H1 (cell line): ENCODE measurements at regions not wholly inside any gene's neighbourhood (a gene's known extent, or its start where the extent isn't known, plus 50 kb on each side); places are given as distances from the start of the nearest gene placed in this dataset.

ENCODE experiments used
- BRCA1 ChIP-seq: IDR thresholded peaks from 2 replicates; pipeline ENCODE4 v1.6.1; 2012; ENCODE audit warnings: low read depth, low read length, improper control_type of control experiment
- EP300 ChIP-seq, 2 experiments: IDR thresholded peaks; 1 replicate in 1 of 2; 2 replicates in 1 of 2; pipeline ENCODE4 v1.6.1; 2011 to 2012; ENCODE audit warnings: low read depth in 2 of 2, low read length in 2 of 2, mild to moderate bottlenecking in 2 of 2, borderline replicate concordance in 1 of 2, inconsistent platforms in 1 of 2, moderate library complexity in 1 of 2
- RBBP5 ChIP-seq: IDR thresholded peaks from 2 replicates; pipeline ENCODE4 v1.7.1; 2012; ENCODE audit warnings: low read depth, mild to moderate bottlenecking, inconsistent platforms, low read length, moderate library complexity, borderline replicate concordance
- TEAD4 ChIP-seq: IDR thresholded peaks from 2 replicates; pipeline ENCODE4 v1.6.1; 2012; ENCODE audit warnings: low read depth, low read length, inconsistent platforms, mixed read lengths
- TF ChIP-seq, protein P1 (sequence below): fragments of 300-600 bp; sonication (generic); IDR thresholded peaks from 2 replicates; pipeline ENCODE4 v1.7.1; 2012; ENCODE audit warnings: low read length, moderate library complexity, mild to moderate bottlenecking, inconsistent platforms; ENCODE audit not compliant: insufficient replicate concordance
- TF ChIP-seq, protein P2 (sequence below): IDR thresholded peaks from 2 replicates; pipeline ENCODE4 v1.6.1; 2012; ENCODE audit warnings: inconsistent platforms

DNA sequence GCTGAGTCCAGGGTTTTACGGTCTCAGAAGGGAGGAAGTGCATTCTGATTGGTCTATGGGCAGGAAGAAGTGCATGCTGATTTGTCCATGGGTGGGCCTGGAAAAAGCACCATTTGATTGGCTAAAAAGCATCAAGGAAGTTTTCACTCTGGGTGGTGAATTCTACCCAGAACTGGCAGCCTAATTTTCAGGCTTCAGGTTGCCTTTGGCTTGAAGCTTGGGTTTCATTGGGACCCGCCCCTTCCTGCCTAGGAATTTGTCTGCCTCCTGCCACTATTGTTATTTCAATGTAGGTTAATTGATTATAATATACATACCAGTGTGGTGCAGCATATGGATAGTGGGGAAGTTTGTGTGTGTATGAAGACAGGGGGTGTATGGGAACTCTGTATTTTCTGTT lies 1355.9 kb downstream of the SI start (continued):
- TF ChIP-seq, protein P1, sequence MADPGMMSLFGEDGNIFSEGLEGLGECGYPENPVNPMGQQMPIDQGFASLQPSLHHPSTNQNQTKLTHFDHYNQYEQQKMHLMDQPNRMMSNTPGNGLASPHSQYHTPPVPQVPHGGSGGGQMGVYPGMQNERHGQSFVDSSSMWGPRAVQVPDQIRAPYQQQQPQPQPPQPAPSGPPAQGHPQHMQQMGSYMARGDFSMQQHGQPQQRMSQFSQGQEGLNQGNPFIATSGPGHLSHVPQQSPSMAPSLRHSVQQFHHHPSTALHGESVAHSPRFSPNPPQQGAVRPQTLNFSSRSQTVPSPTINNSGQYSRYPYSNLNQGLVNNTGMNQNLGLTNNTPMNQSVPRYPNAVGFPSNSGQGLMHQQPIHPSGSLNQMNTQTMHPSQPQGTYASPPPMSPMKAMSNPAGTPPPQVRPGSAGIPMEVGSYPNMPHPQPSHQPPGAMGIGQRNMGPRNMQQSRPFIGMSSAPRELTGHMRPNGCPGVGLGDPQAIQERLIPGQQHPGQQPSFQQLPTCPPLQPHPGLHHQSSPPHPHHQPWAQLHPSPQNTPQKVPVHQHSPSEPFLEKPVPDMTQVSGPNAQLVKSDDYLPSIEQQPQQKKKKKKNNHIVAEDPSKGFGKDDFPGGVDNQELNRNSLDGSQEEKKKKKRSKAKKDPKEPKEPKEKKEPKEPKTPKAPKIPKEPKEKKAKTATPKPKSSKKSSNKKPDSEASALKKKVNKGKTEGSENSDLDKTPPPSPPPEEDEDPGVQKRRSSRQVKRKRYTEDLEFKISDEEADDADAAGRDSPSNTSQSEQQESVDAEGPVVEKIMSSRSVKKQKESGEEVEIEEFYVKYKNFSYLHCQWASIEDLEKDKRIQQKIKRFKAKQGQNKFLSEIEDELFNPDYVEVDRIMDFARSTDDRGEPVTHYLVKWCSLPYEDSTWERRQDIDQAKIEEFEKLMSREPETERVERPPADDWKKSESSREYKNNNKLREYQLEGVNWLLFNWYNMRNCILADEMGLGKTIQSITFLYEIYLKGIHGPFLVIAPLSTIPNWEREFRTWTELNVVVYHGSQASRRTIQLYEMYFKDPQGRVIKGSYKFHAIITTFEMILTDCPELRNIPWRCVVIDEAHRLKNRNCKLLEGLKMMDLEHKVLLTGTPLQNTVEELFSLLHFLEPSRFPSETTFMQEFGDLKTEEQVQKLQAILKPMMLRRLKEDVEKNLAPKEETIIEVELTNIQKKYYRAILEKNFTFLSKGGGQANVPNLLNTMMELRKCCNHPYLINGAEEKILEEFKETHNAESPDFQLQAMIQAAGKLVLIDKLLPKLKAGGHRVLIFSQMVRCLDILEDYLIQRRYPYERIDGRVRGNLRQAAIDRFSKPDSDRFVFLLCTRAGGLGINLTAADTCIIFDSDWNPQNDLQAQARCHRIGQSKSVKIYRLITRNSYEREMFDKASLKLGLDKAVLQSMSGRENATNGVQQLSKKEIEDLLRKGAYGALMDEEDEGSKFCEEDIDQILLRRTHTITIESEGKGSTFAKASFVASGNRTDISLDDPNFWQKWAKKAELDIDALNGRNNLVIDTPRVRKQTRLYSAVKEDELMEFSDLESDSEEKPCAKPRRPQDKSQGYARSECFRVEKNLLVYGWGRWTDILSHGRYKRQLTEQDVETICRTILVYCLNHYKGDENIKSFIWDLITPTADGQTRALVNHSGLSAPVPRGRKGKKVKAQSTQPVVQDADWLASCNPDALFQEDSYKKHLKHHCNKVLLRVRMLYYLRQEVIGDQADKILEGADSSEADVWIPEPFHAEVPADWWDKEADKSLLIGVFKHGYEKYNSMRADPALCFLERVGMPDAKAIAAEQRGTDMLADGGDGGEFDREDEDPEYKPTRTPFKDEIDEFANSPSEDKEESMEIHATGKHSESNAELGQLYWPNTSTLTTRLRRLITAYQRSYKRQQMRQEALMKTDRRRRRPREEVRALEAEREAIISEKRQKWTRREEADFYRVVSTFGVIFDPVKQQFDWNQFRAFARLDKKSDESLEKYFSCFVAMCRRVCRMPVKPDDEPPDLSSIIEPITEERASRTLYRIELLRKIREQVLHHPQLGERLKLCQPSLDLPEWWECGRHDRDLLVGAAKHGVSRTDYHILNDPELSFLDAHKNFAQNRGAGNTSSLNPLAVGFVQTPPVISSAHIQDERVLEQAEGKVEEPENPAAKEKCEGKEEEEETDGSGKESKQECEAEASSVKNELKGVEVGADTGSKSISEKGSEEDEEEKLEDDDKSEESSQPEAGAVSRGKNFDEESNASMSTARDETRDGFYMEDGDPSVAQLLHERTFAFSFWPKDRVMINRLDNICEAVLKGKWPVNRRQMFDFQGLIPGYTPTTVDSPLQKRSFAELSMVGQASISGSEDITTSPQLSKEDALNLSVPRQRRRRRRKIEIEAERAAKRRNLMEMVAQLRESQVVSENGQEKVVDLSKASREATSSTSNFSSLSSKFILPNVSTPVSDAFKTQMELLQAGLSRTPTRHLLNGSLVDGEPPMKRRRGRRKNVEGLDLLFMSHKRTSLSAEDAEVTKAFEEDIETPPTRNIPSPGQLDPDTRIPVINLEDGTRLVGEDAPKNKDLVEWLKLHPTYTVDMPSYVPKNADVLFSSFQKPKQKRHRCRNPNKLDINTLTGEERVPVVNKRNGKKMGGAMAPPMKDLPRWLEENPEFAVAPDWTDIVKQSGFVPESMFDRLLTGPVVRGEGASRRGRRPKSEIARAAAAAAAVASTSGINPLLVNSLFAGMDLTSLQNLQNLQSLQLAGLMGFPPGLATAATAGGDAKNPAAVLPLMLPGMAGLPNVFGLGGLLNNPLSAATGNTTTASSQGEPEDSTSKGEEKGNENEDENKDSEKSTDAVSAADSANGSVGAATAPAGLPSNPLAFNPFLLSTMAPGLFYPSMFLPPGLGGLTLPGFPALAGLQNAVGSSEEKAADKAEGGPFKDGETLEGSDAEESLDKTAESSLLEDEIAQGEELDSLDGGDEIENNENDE: peak; percentile 31
- no peak for TF ChIP-seq BRCA1
- TF ChIP-seq RBBP5: no peak
- peak in 1 of 2 experiments; percentile 38; a peak in 1 of 3 replicates for TF ChIP-seq EP300 (IDR thresholded peaks at IDR 0.05; ENCODE audit: borderline replicate concordance in 1 of 2, low read depth in 2 of 2, low read length in 2 of 2)
- peak; percentile 89 for TF ChIP-seq TEAD4
- TF ChIP-seq, protein P2, sequence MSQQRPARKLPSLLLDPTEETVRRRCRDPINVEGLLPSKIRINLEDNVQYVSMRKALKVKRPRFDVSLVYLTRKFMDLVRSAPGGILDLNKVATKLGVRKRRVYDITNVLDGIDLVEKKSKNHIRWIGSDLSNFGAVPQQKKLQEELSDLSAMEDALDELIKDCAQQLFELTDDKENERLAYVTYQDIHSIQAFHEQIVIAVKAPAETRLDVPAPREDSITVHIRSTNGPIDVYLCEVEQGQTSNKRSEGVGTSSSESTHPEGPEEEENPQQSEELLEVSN: 0 out of 2 replicates have a peak, but pooled peaks have one; percentile 8
